Dermis blood vessel endothelial cell (primary cell): ENCODE measurements at regions not wholly inside any gene's neighbourhood (a gene's known extent, or its start where the extent isn't known, plus 50 kb on each side); places are given as distances from the start of the nearest gene placed in this dataset.

Experiments used
- DNase-seq: peaks from one replicate; pipeline ENCODE4 v3.0.0; 2010

- DNase-seq: no peak
Observed at GRCh38 chr12:115638733-115639647, 638.5 kb downstream of the MED13L start.

- DNase-seq: no peak
Observed at GRCh38 chr12:115636546-115636945, 640.9 kb downstream of the MED13L start.

- peak; percentile 13 for DNase-seq
Observed at GRCh38 chr12:115632308-115632707, 645.2 kb downstream of the MED13L start.

- no peak for DNase-seq
Observed at GRCh38 chr12:115630136-115630535, 647.4 kb downstream of the MED13L start.

- DNase-seq: no peak
Observed at GRCh38 chr12:115626210-115626609, 651.3 kb downstream of the MED13L start.

- DNase-seq: peak; percentile 3
Observed at GRCh38 chr12:115623764-115624334, 653.6 kb downstream of the MED13L start.

- no peak for DNase-seq
Observed at GRCh38 chr12:115623275-115623674, 654.2 kb downstream of the MED13L start.

GRCh38 chr12:115620816-115621215 lies 656.7 kb downstream of the MED13L start:
- no peak for DNase-seq

- DNase-seq: no peak
Observed at GRCh38 chr12:115619889-115620288, 657.6 kb downstream of the MED13L start.

GRCh38 chr12:115619061-115619460 lies 658.4 kb downstream of the MED13L start:
- no peak for DNase-seq

GRCh38 chr12:115618105-115618504 lies 659.4 kb downstream of the MED13L start:
- no peak for DNase-seq

- no peak for DNase-seq
Observed at GRCh38 chr12:115617391-115617790, 660.1 kb downstream of the MED13L start.

- DNase-seq: no peak
Observed at GRCh38 chr12:115611477-115611876, 666.0 kb downstream of the MED13L start.

- no peak for DNase-seq
Observed at GRCh38 chr12:115609347-115609746, 668.1 kb downstream of the MED13L start.

- DNase-seq: no peak
Observed at GRCh38 chr12:115606040-115606439, 671.5 kb downstream of the MED13L start.

- peak; percentile 1 for DNase-seq
Observed at GRCh38 chr12:115598871-115599811, 678.4 kb downstream of the MED13L start.

- DNase-seq: no peak
Observed at GRCh38 chr12:115597157-115597712, 680.3 kb downstream of the MED13L start.

- DNase-seq: no peak
Observed at GRCh38 chr12:115588131-115588530, 689.4 kb downstream of the MED13L start.

GRCh38 chr12:115584156-115584555 lies 693.3 kb downstream of the MED13L start:
- no peak for DNase-seq

- peak; percentile 28 for DNase-seq
Observed at GRCh38 chr12:115583591-115583990, 693.9 kb downstream of the MED13L start.

- no peak for DNase-seq
Observed at GRCh38 chr12:115577401-115577800, 700.1 kb downstream of the MED13L start.

GRCh38 chr12:115574826-115575225 lies 702.7 kb downstream of the MED13L start:
- DNase-seq: no peak

GRCh38 chr12:115572440-115572839 lies 705.1 kb downstream of the MED13L start:
- DNase-seq: no peak
